Stimulated activated CD8-positive, alpha-beta memory T cell treated with anti-CD3 and anti-CD28 coated beads, Interleukin-7, amount 100 ng/mL, for 24 hours (primary cell): ENCODE measurements at regions not wholly inside any gene's neighbourhood (a gene's known extent, or its start where the extent isn't known, plus 50 kb on each side); places are given as distances from the start of the nearest gene placed in this dataset.

ENCODE experiments used
- DNase-seq: peaks from one replicate; pipeline ENCODE4 v3.0.0-alpha.2; 2020; ENCODE audit warnings: low read depth

GRCh38 chr2:240344904-240345303, 90.6 kb upstream of the GPC1 start:
- no peak for DNase-seq

- DNase-seq: no peak
Measured at GRCh38 chr2:240346015-240346752, 89.3 kb upstream of the GPC1 start.

- DNase-seq: no peak
Measured at GRCh38 chr2:240346753-240347372, 88.6 kb upstream of the GPC1 start.

GRCh38 chr2:240347373-240347940, 88.0 kb upstream of the GPC1 start:
- no peak for DNase-seq

GRCh38 chr2:240347949-240348500, 87.4 kb upstream of the GPC1 start:
- DNase-seq: no peak

GRCh38 chr2:240348522-240348921, 86.9 kb upstream of the GPC1 start:
- no peak for DNase-seq

GRCh38 chr2:240349133-240350005, 86.1 kb upstream of the GPC1 start:
- DNase-seq: no peak

- DNase-seq: no peak
Measured at GRCh38 chr2:240350006-240350355, 85.5 kb upstream of the GPC1 start.

- no peak for DNase-seq
Measured at GRCh38 chr2:240350696-240351087, 84.8 kb upstream of the GPC1 start.

GRCh38 chr2:240351088-240351741, 84.2 kb upstream of the GPC1 start:
- no peak for DNase-seq

GRCh38 chr2:240351826-240352426, 83.5 kb upstream of the GPC1 start:
- DNase-seq: no peak

GRCh38 chr2:240353086-240353798, 82.2 kb upstream of the GPC1 start:
- no peak for DNase-seq

GRCh38 chr2:240353944-240354343, 81.5 kb upstream of the GPC1 start:
- DNase-seq: no peak

- DNase-seq: no peak
Measured at GRCh38 chr2:240355001-240355891, 80.2 kb upstream of the GPC1 start.

- DNase-seq: no peak
Measured at GRCh38 chr2:240355962-240356361, 79.5 kb upstream of the GPC1 start.

- no peak for DNase-seq
Measured at GRCh38 chr2:240356700-240357640, 78.5 kb upstream of the GPC1 start.

GRCh38 chr2:240357641-240358012, 77.8 kb upstream of the GPC1 start:
- no peak for DNase-seq

GRCh38 chr2:240358080-240358479, 77.4 kb upstream of the GPC1 start:
- no peak for DNase-seq
